ENCODE measurements at regions not wholly inside any gene's neighbourhood (a gene's known extent, or its start where the extent isn't known, plus 50 kb on each side); places are given as distances from the start of the nearest gene placed in this dataset.
"Not testable (repeated sequence)": the region's sequence is repeated elsewhere in the genome, so short reads cannot be mapped to it uniquely, and the experiment has no call there.

GRCh38 chr13:56412856-56413255 lies 727.9 kb upstream of the PRR20A start:
- TF ChIP-seq, protein P1, sequence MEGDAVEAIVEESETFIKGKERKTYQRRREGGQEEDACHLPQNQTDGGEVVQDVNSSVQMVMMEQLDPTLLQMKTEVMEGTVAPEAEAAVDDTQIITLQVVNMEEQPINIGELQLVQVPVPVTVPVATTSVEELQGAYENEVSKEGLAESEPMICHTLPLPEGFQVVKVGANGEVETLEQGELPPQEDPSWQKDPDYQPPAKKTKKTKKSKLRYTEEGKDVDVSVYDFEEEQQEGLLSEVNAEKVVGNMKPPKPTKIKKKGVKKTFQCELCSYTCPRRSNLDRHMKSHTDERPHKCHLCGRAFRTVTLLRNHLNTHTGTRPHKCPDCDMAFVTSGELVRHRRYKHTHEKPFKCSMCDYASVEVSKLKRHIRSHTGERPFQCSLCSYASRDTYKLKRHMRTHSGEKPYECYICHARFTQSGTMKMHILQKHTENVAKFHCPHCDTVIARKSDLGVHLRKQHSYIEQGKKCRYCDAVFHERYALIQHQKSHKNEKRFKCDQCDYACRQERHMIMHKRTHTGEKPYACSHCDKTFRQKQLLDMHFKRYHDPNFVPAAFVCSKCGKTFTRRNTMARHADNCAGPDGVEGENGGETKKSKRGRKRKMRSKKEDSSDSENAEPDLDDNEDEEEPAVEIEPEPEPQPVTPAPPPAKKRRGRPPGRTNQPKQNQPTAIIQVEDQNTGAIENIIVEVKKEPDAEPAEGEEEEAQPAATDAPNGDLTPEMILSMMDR (IDR thresholded peaks at IDR 0.05; ENCODE audit: low read depth, low read length), result no peak
- H3K9me3 ChIP-seq (ENCODE audit: severe bottlenecking), result no peaks in the 10 kb centered on the region
- no peak overlapping the region for H3K27ac ChIP-seq
- H3K27me3 ChIP-seq (ENCODE audit: insufficient read depth, low read depth, severe bottlenecking), result no peaks in the 10 kb centered on the region
- DNase-seq, result no peak
- no peak overlapping the region for H3K4me3 ChIP-seq (ENCODE audit: low read depth, low read length)
- H3K36me3 ChIP-seq, result no peaks in the 10 kb centered on the region

GRCh38 chr13:56424246-56424645 lies 716.5 kb upstream of the PRR20A start:
- H3K9me3 ChIP-seq (ENCODE audit: severe bottlenecking), result no peaks in the 10 kb centered on the region
- H3K27ac ChIP-seq, result no peak overlapping the region
- no peak for DNase-seq
- H3K36me3 ChIP-seq, result no peaks in the 10 kb centered on the region
- TF ChIP-seq, protein P1 (IDR thresholded peaks at IDR 0.05; ENCODE audit: low read depth, low read length), result no peak
- H3K27me3 ChIP-seq (ENCODE audit: insufficient read depth, low read depth, severe bottlenecking), result no peaks in the 10 kb centered on the region
- no peak overlapping the region for H3K4me3 ChIP-seq (ENCODE audit: low read depth, low read length)

GRCh38 chr13:56457535-56458190 lies 683.1 kb upstream of the PRR20A start:
- Histone ChIP-seq H3K4me3 (ENCODE audit: low read depth, low read length) (no peak overlapping the region), H3K27me3 (ENCODE audit: insufficient read depth, low read depth, severe bottlenecking) (no peaks in the 10 kb centered on the region), H3K36me3 (no peaks in the 10 kb centered on the region), H3K9me3 (ENCODE audit: severe bottlenecking) (no peaks in the 10 kb centered on the region), H3K27ac (no peak overlapping the region)
- no peak for DNase-seq
- TF ChIP-seq, protein P1 (IDR thresholded peaks at IDR 0.05; ENCODE audit: low read depth, low read length), result no peak

GRCh38 chr13:56459286-56459685 lies 681.4 kb upstream of the PRR20A start:
- H3K36me3 ChIP-seq, result no peaks in the 10 kb centered on the region
- H3K9me3 ChIP-seq (ENCODE audit: severe bottlenecking), result no peaks in the 10 kb centered on the region
- DNase-seq, result no peak
- no peaks in the 10 kb centered on the region for H3K27me3 ChIP-seq (ENCODE audit: insufficient read depth, low read depth, severe bottlenecking)
- no peak overlapping the region for H3K27ac ChIP-seq
- TF ChIP-seq, protein P1 (IDR thresholded peaks at IDR 0.05; ENCODE audit: low read depth, low read length), result no peak
- H3K4me3 ChIP-seq (ENCODE audit: low read depth, low read length), result no peak overlapping the region

DNA sequence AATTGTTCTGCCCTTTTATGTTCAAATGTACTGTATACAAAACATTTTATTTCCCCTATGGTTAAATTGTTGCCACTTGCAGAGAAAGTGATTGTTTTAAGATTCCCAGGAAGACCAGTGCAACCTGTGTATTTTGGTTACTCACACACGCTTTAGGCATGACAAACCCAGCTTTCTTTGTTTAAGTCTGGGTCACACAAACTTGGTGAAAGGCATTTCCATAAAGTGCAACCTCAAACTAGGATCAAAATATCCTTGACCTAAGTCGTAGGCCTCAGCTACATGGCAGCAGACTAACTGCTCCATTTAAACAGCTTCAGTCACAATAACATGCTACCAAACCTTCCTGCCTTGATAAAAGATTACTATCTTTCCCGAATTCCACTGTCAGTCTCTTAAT lies 639.0 kb upstream of the PRR20A start:
- TF ChIP-seq, protein P1 (IDR thresholded peaks at IDR 0.05; ENCODE audit: low read depth, low read length), result no peak
- Histone ChIP-seq H3K4me3 (ENCODE audit: low read depth, low read length) (no peak overlapping the region), H3K27me3 (ENCODE audit: insufficient read depth, low read depth, severe bottlenecking) (no peaks in the 10 kb centered on the region), H3K9me3 (ENCODE audit: severe bottlenecking) (no peaks in the 10 kb centered on the region), H3K27ac (no peak overlapping the region), H3K36me3 (no peaks in the 10 kb centered on the region)
- no peak for DNase-seq

DNA sequence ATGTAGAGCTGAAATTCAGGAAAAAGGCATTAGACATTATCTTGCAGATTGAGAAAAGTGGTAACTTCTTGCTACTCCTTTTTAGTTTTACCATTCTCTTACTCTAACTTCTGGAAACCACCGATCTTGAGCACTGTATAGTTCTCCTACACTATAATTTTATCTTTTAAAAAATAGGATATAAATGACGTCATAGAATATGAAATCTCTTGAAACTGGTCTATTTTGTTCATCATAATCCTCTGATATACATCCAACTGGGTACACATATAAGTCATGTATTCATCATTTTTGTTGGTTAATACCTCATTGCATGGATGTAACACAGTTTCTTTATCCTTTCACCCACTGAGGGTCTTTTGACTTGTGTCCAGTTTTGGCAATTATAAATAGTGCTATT lies 629.9 kb upstream of the PRR20A start:
- H3K27ac ChIP-seq, result no peak overlapping the region
- H3K9me3 ChIP-seq (ENCODE audit: severe bottlenecking), result no peaks in the 10 kb centered on the region
- no peak overlapping the region for H3K4me3 ChIP-seq (ENCODE audit: low read depth, low read length)
- no peak for DNase-seq
- no peaks in the 10 kb centered on the region for H3K36me3 ChIP-seq
- no peaks in the 10 kb centered on the region for H3K27me3 ChIP-seq (ENCODE audit: insufficient read depth, low read depth, severe bottlenecking)
- TF ChIP-seq, protein P1 (IDR thresholded peaks at IDR 0.05; ENCODE audit: low read depth, low read length), result no peak

GRCh38 chr13:56512336-56512735 lies 628.4 kb upstream of the PRR20A start:
- H3K27me3 ChIP-seq (ENCODE audit: insufficient read depth, low read depth, severe bottlenecking); H3K27ac ChIP-seq; H3K9me3 ChIP-seq (ENCODE audit: severe bottlenecking); DNase-seq; H3K36me3 ChIP-seq; H3K4me3 ChIP-seq (ENCODE audit: low read depth, low read length): not testable (repeated sequence)
